NCI-H1436 (cell line): ENCODE measurements at regions not wholly inside any gene's neighbourhood (a gene's known extent, or its start where the extent isn't known, plus 50 kb on each side); places are given as distances from the start of the nearest gene placed in this dataset.
"Not testable (repeated sequence)": the region's sequence is repeated elsewhere in the genome, so short reads cannot be mapped to it uniquely, and the experiment has no call there.

Experiments
- DNase-seq: peaks from one replicate; lab custom pipeline; 2025; lab: John Stamatoyannopoulos, UW

DNA sequence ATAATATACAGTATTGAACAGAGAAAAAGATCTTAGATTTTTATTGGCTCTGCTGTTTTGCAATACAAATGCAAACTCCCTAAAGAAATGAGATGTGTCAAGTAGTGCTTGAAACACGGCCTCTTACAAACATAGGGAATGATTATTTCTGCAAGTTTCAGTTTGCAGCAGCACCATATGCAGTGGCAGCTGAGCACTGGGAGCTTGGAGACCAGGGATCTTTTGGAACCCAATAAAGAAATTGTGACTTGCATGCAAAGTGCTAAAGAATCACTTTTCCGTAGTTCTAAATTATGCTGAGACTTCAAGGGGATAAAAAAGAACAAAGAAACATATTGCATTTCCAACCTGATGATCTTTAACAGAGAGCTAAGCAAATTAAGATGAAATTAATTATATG, 674.6 kb upstream of the ZNF608 start:
- DNase-seq, result no peak

DNA sequence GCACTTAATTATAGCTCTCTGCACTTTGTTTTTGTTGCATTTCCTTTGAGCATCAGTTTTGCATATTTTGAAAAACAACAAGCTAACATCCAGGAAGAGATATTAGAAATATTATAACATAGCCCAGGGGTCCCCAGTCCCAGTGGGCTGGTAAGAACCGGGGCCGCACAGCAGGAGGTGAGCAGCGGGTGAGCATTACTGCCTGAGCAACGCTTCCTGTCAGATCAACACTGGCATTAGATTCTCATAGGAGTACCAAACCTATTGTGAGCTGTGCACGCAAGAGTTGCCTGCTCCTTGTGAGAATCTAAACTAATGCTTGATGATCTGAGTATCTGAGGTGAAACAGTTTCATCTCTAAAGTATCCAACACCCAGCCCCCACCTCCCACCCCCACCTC, 675.9 kb upstream of the ZNF608 start:
- DNase-seq, result no peak

DNA sequence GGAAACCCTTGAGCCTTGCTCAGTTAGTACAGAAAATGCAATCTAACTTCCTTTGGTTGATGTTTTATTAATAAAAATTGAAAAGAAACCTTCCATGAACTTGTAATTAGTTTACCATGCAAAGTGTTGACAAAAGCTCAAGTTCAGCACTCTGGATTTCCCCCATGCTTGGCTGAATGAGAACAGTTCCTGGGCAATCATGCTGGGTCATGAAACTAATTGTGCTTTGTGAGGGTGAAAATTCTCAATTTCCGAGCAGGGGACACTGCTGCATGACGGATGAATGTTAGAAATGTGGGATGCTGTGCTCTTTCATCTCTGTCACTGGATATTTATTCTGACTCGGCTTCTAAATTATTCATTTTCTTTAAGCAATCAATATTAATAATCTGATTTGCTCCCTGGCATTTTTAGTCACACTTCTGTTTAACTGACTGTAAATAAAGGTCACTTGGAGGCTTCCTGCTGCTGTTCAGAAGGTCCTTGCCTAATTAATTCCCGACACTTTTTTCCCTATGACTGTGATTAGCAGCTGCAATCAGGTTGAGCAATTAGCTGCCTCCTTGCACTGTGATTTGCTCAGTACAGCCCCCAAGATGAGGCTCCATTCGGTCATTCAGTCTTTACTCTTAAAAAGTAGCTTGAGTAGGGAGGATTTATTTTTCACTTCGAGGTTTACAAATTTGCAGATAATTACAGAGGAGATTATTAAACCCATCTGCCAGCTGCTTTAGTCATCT, 678.1 kb upstream of the ZNF608 start:
- no peak for DNase-seq

DNA sequence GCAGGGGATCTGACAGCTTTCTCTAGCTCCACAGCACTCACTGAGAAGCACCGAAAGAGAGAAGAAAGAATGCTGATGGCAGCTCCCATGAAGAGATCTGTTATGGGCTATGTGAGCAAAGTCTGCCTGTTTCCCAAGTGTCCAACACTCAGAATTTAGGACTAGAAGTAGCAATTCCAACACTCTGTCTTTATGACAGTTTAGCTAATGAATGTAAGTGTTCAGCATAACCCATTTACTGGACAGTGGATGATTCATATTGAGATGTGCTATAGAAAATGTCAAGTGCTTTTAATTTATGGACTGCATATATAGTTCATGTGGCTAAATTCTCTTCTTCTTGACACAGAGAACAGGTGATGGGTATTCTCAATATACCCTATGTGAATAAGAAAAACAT, 683.1 kb upstream of the ZNF608 start:
- DNase-seq, result no peak

DNA sequence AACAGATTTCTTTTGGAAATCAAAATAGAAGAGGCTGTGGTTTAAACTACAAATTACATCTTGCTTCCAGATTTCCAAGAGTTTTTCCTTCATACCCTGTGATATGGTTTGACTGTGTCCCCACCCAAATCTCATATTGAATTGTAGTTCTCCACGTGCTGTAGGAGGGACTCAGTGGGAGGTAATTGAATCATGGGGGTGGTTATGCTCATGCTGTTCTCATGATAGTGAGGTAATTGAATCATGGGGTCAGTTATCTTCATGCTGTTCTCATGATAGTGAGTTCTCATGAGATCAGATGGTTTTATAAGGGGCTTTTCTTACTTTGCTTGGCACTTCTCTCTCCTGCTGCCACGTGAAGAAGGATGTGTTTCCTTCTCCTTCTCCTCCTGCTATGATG, 687.0 kb upstream of the ZNF608 start:
- DNase-seq, result no peak

DNA sequence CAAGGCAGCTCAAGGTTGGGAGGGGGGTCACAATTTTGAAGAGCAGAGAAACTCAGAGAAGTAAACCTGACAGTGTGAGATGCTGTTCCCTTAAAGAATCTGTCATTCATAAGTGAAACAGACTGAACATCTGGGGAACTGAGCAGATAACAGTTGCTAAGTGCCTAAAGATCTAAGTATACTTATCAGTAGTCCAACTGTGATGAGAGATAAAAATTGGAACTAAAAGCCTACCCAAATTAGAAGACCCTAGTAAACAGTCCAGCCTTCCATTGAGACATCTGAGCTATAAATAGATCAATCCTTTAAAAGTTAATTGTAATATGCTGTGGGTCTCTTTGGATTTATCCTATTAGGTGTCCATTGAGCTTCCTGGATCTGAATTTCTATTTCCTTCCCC, 692.8 kb upstream of the ZNF608 start:
- DNase-seq, result no peak

DNA sequence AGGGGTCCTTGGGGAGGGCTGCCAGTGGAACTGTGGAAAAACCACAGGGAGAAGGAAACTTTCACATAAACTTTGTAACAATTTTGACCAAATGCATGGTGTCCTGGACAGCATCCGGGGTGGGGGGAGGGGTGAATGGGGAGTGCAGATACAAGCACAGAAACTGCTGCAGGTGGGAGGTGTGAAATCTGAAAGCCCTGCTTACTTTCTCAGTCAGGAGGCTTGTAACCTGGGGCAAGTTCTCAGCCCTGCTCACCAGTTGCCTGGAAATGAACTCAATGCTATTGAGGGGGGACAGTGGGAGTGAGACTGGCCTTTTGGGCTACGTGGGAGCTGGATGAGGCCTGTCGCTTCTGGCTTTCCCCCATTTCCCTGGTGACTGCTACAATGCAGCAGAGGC, 694.5 kb upstream of the ZNF608 start:
- no peak for DNase-seq

DNA sequence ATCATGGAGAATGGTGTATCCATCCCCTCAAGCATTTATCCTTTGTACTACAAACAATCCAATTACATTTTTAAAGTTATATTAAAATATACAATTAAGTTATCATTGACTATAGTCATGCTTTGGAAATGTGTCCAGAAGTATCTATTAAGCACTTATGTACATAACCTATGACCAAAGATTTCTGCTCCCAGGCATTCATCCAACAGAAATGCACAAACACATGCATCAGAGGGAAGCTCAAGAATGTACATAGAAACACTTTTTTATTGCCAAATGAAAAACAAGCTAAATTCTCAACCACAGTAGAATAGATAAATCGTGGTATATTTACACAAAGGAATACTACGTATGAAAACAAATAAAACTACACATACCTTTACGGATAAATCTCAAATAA, 700.5 kb upstream of the ZNF608 start:
- DNase-seq, result no peak

DNA sequence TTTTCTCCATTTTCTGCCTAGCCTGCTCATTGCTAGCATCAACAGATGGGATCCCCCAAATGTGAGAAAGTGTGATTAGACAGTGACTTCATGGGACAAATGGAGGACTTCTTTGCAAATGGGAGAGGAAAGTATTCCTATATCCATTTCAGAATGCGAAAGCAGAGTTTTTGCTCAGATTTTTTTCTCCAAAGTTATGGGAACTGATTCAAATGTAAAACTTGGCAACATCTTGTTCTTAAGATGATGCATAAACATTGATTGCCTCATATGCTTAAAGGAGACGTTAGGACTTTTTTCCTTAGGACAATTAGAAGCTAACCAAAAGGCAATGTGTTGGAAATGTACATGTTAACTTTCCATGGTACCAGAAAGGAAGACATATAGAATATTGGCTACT, 704.3 kb upstream of the ZNF608 start:
- DNase-seq, result no peak

DNA sequence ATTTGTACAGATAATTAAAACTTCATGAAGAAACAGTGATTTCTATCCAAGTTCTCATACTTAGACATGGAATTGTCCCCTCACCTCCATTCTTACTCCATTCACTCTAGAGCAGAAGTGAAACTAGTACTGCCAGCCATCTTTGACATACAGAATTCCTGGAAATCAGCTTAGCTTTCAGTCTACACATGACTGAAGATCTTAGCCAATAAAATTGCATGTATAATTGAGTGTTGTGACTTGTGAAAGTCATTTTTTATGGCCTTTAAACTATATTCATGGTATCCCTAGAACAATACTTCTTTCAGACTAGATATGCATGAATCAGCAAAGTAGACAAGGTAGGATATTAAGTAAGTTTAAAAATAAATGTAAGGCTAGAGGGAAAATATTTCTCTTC, 705.2 kb upstream of the ZNF608 start:
- DNase-seq, result no peak

DNA sequence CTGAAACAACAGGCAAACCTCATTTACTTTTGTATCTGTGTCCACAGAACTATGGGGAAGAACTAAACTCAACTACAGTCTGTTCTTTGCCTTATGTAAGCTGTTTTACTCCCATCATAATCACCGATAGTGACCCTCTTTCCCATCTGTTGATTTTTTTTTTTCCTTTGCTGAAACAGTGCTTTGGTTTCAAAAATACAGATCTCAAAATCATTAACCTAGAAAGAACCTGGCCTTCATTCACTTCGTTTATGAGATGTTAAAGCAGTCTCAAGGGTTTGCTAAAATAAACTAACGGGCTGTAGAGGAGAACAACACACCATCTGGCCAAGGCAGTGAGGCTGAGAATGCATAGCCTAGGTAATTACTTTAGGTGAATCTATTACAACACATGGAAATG, 706.6 kb upstream of the ZNF608 start:
- no peak for DNase-seq

DNA sequence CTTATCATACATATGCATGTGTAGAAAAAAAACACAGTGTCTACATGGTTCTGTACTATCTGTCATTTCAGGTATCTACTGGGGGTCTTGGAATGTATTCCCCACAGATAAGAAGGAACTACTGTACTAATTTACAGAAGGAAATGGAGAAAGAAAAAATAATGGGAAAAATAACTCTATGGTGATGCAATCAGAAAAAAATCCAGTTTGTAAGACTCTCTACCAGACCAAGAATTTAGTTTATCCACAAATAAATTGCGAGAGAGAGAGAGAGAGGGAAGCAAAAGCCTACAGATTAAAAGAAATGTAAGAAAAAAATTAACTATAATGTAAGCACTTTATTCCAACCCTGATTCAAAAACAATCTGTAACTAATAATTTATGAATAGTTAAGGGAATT, 708.6 kb upstream of the ZNF608 start:
- no peak for DNase-seq

DNA sequence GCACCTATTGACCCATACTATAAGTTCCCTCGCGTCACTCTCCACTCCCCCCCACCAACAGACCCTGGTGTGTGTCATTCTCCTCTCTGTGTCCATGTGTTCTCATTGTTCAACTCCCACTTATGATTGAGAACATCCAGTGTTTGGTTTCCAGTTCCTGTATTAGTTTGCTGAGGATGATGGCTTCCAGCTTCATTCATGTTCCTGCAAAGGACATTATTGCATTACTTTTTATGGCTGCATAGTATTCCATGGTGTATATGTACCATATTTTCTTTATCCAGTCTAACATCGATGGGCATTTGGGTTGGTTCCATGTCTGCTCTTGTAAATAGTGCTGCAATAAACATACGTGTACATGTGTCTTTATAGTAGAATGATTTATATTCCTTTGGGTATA, 709.6 kb upstream of the ZNF608 start:
- DNase-seq, result not testable (repeated sequence)

DNA sequence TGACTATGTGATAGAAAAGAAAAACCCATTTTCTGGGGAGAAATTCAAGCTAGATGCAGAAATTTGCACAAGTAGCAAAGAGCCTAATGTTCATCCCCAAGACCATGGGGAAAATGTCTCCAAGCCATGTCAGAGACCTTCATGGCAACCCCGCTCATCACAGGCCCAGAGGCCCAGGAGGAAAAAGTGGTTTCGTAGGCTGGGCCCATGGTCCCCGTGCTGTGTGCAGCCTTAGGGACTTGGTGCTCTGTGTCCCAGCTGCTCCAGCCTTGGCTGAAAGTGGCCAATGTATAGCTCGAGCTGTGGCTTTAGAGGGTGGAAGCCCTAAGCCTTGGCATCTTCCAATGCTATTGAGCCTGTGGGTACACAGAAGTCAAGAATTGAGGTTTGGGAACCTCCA, 711.2 kb upstream of the ZNF608 start:
- no peak for DNase-seq

DNA sequence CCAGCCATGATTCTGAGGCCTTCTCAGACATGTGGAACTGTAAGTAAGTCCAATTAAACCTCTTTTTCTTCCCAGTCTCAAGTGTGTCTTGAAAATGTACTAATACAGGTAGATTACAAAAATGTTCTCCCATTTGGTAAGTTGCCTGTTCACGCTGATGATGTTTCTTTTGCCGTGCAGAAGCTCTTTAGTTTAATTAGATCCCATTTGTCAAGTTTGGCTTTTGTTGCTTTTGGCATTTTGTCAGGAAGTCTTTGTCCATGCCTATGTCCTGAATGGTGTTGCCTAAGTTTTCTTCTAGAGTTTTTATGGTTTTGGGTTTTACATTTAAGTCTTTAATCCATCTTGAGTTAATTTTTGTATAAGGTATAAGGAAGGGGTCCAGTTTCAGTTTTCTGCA, 712.5 kb upstream of the ZNF608 start:
- DNase-seq, result not testable (repeated sequence)

DNA sequence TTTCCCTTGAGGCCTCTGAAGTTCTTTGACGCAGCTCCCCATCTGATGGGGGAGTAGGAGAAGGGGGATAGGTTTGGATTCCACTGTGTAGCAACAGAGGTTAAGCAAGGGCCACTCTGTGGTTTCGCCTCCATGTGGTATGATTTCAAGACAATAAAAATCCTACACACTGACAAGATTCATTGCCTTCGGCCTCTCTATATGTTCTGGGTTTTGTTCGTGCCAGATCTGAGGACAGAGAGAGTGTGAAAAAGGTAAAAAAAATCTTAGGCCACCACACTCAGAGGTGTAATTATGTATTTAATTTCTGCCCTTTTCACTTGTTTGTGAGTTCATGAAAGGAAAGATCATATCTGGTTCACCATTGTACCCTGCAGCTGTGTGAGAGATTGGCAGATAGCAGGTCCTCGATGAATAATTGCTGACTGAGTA, 715.2 kb upstream of the ZNF608 start:
- DNase-seq, result no peak

DNA sequence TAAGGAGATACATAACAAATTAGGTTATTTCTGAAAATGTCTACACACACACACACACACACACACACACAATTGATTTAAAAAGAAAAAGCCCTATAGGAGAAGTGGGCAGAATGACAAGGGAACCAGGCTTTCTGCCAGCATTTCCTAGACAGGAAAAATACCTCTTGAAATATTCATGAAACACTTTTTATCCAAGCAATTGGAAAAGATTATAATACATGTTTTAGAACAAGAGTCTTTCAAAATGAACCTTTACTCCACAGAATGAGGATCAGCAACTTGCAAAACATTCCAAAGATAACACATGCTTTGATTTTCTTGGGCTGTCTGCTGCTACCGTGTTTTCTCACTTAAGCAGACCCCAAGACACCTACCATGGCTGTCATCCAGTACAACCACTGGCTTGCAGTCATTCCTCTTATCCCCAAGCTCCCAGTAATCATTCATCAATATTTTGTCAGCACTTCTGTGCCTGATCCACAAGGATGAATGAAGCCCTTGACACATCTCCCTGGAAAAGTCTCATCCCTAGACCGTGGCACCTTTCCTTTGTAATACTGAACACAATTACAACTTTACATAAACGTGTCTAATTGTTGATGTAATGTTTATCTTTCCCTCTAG, 717.1 kb upstream of the ZNF608 start:
- DNase-seq, result no peak

DNA sequence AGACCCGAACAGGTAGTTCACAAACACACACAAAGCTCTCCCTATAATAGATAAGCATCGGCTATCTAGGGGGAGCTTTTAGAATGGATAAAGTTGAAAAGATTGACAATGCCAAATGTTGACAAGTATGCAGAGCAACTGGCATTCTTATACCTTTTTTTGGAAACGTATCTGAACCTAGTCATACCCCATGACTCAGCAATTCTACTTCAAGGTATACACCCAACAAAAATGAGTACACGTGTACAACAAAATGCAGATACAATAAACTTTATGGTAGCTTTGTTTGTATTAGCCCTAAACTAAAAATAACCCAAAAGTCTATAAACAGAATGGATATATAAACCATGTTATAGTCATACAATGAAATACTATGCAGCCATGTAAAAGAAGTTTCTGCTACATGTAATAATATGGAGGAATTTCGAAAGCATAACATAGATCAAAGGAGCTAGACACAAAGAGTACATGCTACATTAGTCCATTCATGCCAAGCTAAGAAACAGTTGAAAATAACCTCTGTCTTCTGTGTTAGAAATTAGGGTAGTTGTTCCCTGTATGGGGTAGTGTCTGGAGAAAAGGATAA, 718.5 kb upstream of the ZNF608 start:
- no peak for DNase-seq

DNA sequence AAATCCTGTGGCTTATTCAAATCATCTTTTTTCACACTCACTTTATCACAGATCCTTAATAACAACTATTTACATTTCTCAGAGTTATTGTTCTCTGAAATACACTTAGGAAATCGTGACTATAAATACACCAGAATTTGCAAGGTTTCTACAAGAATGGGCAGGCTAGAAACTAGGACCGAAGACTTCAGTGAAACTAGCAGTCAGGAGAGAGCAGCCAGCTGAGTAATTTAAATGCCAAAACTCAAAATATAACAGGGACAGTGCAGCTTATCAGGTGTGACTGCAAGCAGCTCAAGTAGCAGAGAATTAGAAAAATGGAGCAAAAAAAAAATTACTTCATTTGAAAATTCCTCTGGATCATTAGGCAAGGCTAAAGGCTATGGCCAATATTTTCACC, 719.3 kb upstream of the ZNF608 start:
- DNase-seq, result no peak

DNA sequence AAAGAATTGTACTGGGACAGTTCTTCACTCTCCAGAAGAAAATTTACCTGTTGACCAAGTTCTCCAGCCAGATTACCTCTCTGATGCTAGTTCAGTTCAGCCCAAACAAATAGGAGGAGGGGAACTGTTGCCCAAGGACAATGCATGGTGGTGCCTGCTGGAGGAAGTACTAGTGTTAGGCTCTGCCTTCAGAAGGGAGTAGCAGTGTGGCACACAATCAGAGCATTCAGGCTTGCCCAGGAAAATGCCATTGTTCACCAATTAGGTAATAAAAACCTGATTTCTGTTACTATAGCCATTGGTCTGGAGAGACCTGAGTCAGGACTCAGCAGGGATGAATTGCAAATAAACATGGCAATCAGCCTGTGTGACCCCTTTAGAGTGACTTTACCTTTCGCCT, 720.8 kb upstream of the ZNF608 start:
- DNase-seq, result no peak

DNA sequence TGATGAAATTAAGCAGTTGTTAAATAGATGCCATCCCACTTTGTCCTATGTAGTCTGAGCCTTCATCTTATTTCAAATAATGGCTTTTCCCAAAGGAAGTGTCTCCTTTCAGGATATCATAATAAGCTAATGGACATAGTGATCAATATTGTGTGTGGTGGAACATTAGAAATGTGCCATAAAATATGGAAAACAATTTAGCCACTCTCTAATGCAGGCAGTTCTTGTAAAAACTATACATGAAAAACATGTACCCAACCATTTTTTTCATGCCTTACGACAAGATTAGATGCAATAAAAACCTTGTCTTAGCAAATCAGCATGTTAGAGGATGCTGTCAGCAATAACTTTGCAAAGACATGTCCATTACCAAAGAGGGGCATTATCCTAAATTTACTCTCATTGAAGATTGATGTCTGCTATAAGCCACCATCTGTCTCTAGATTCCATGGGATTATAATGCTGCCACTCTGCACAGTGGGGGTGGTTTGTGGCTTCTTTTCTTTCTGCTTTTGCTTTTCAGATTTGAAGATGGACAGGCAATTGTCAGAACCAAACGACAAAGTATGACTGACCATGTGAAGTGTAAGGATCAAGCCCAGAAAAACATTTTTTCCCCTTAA, 724.0 kb upstream of the ZNF608 start:
- DNase-seq, result no peak

DNA sequence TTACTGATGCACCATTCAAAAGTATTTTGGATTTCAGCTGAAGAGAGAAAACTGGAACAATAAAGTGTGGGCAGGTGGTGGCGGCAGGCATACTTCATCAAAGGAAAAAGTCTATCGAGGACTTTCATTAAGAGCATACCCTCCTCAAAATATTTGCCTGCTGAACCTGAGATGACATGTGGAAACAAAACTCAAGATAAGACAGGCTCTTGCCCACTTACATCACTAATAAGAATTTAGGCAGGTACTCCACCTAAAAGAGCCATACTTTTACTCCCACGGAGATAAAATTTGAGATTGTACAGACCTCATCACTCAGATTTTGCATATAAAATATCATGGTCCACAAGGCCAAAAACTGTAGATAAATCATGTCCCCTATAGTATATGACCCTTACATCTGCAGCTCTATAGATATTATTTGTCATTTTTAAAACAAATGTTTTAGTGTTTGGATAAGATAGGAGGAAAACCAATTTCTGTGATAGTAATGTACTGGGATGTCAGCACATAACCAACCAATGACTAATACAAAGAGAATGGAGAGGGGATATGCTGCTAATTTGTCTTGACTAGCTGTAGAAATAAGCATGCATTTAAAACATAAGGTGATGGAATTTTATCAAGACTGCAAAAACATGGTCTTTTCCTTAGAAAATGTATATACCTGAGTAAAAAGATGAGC, 730.6 kb upstream of the ZNF608 start:
- no peak for DNase-seq

DNA sequence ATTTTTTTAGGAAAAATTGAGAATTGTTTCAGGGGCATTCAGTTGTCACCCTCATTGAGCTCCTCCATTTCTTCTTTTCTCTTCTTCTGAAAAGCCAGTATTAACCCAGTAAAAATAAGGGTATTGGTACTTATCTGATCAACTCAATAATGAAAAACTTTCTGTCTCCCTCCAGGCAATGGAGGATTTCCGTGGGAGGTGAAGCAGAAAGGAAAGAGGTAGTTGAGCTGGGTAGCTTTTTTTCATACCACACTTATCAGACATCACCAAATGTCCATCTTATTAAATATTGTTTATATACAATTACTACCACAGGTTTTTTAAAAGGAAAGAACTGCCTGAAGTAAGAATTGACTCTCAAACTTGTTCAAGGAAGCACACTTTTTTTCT, 731.1 kb upstream of the ZNF608 start:
- no peak for DNase-seq
